Breast epithelium (tissue), 4 donors: ENCODE measurements at regions not wholly inside any gene's neighbourhood (a gene's known extent, or its start where the extent isn't known, plus 50 kb on each side); places are given as distances from the start of the nearest gene placed in this dataset.

Experiments used
- DNase-seq, 2 donors: peaks; one replicate each; pipeline ENCODE4 v3.0.0-alpha.2; 2019; ENCODE audit warnings: low spot score in 2 of 2
- H3K27ac ChIP-seq, 2 donors: fragments of 200-600 bp; sonication (generic) in 1 of 2; one replicate each; pipeline ENCODE4 v1.5.1; 2016 to 2019; ENCODE audit warnings: mild to moderate bottlenecking in 1 of 2
- H3K27me3 ChIP-seq, 2 donors: fragments of 200-600 bp; sonication (generic) in 1 of 2; one replicate each; pipeline versions ENCODE4 v1.5.1 to v1.6.0; 2017 to 2019; ENCODE audit warnings: control low read depth in 1 of 2, mild to moderate bottlenecking in 1 of 2
- H3K36me3 ChIP-seq: fragments of 200-600 bp; one replicate; pipeline ENCODE4 v1.5.1; 2019
- H3K4me1 ChIP-seq, 2 donors: fragments of 200-600 bp; sonication (generic); one replicate each; pipeline ENCODE4 v1.5.1; 2016 to 2019; ENCODE audit warnings: control low read depth in 1 of 2
- H3K4me3 ChIP-seq, 3 donors: fragments of 200-600 bp; sonication (generic); 1 replicate in 2 of 3; 2 replicates in 1 of 3; pipeline ENCODE4 v1.5.1; 2016 to 2019; ENCODE audit warnings: mild to moderate bottlenecking in 3 of 3, moderate library complexity in 2 of 3
- H3K9me3 ChIP-seq, 2 donors: fragments of 200-600 bp; sonication (generic) in 1 of 2; one replicate each; pipeline ENCODE4 v1.5.1; 2016 to 2019; ENCODE audit warnings: control low read depth in 1 of 2
- CTCF ChIP-seq, 3 donors: fragments of 450-650 bp; IDR thresholded peaks; one replicate each; pipeline ENCODE4 v1.5.1; 2016 to 2017; ENCODE audit warnings: antibody characterized with exemption in 3 of 3, mild to moderate bottlenecking in 3 of 3, moderate library complexity in 3 of 3
- POLR2A ChIP-seq: fragments of 450-650 bp; IDR thresholded peaks from one replicate; pipeline ENCODE4 v1.6.1; 2016; ENCODE audit warnings: antibody characterized with exemption, mild to moderate bottlenecking, moderate library complexity
- POLR2AphosphoS5 ChIP-seq, 3 donors: sonication (generic); formaldehyde crosslinking; IDR thresholded peaks; one replicate each; pipeline ENCODE4 v1.6.1; 2017; ENCODE audit warnings: antibody characterized with exemption in 3 of 3
- intact Hi-C: fragments of 100-400 bp; cut with DNase I; formaldehyde crosslinking; loops from one replicate; pipeline ENCODE4 v1.15.1; 2023; ENCODE audit warnings: low total_unique reads

- H3K4me3 ChIP-seq, result no peak overlapping the region
- no peaks in the 10 kb centered on the region for H3K36me3 ChIP-seq
These were observed 549.6 kb upstream of the CITED2 start for GRCh38 chr6:139923964-139924475.

GRCh38 chr6:139922236-139922635, 547.8 kb upstream of the CITED2 start:
- intact Hi-C loops, result no loop called here
- H3K36me3 ChIP-seq, result no peaks in the 10 kb centered on the region
- no peaks in the 10 kb centered on the region for H3K27me3 ChIP-seq
- H3K4me1 ChIP-seq, result no peaks in the 10 kb centered on the region
- no peak for DNase-seq
- no peak overlapping the region for H3K27ac ChIP-seq
- no peaks in the 10 kb centered on the region for H3K9me3 ChIP-seq
- no peak overlapping the region for H3K4me3 ChIP-seq
- TF ChIP-seq CTCF (IDR thresholded peaks at IDR 0.05) (no peak), POLR2A (no peak)

More at GRCh38 chr6:139923964-139924475, 549.6 kb upstream of the CITED2 start:
- no peak for DNase-seq
- H3K4me1 ChIP-seq, result no peaks in the 10 kb centered on the region
- no peak overlapping the region for H3K27ac ChIP-seq
- no peaks in the 10 kb centered on the region for H3K9me3 ChIP-seq
- TF ChIP-seq CTCF (IDR thresholded peaks at IDR 0.05) (no peak), POLR2A (no peak), POLR2AphosphoS5 (IDR thresholded peaks at IDR 0.05) (no peak)
- intact Hi-C loops, result no loop called here
- no peaks in the 10 kb centered on the region for H3K27me3 ChIP-seq

- no peak overlapping the region for H3K4me3 ChIP-seq
- H3K27ac ChIP-seq, result no peak overlapping the region
- no peak for DNase-seq
- no peak for TF ChIP-seq POLR2AphosphoS5 (IDR thresholded peaks at IDR 0.05)
- no peak for TF ChIP-seq POLR2A
- H3K36me3 ChIP-seq, result no peaks in the 10 kb centered on the region
- no peaks in the 10 kb centered on the region for H3K4me1 ChIP-seq
- no peaks in the 10 kb centered on the region for H3K27me3 ChIP-seq
- H3K9me3 ChIP-seq, result no peaks in the 10 kb centered on the region
- intact Hi-C loops, result no loop called here
These were observed 546.3 kb upstream of the CITED2 start for GRCh38 chr6:139920776-139921100.

- intact Hi-C loops, result no loop called here
- Histone ChIP-seq H3K27ac (no peak overlapping the region), H3K36me3 (no peaks in the 10 kb centered on the region), H3K9me3 (no peaks in the 10 kb centered on the region), H3K4me3 (no peak overlapping the region), H3K4me1 (no peaks in the 10 kb centered on the region), H3K27me3 (no peaks in the 10 kb centered on the region)
- DNase-seq, result no peak
- no peak for TF ChIP-seq POLR2AphosphoS5 (IDR thresholded peaks at IDR 0.05)
- no peak for TF ChIP-seq POLR2A
- no peak for TF ChIP-seq CTCF (IDR thresholded peaks at IDR 0.05)
These were observed 545.8 kb upstream of the CITED2 start for GRCh38 chr6:139920027-139920775.

GRCh38 chr6:139919107-139920026, 544.9 kb upstream of the CITED2 start:
- H3K9me3 ChIP-seq, result no peaks in the 10 kb centered on the region
- no peaks in the 10 kb centered on the region for H3K36me3 ChIP-seq
- no peaks in the 10 kb centered on the region for H3K4me1 ChIP-seq
- intact Hi-C loops, result no loop called here
- no peak for TF ChIP-seq CTCF (IDR thresholded peaks at IDR 0.05)
- TF ChIP-seq POLR2A, result no peak
- TF ChIP-seq POLR2AphosphoS5 (IDR thresholded peaks at IDR 0.05), result no peak
- no peak for DNase-seq
- H3K27me3 ChIP-seq, result no peaks in the 10 kb centered on the region
- H3K4me3 ChIP-seq, result no peak overlapping the region
- H3K27ac ChIP-seq, result no peak overlapping the region
